HEK293 (cell line): ENCODE measurements at regions not wholly inside any gene's neighbourhood (a gene's known extent, or its start where the extent isn't known, plus 50 kb on each side); places are given as distances from the start of the nearest gene placed in this dataset.

Experiments used
- CTCF ChIA-PET: fragments of 350-600 bp; formaldehyde crosslinking; extraction: SDS; loops from one replicate; lab custom pipeline; 2021; ENCODE audit warnings: antibody characterized with exemption; lab: Yijun Ruan, JAX
- POLR2A ChIA-PET: fragments of 300-600 bp; formaldehyde crosslinking; extraction: SDS; loops from one replicate; lab custom pipeline; 2020; ENCODE audit warnings: antibody characterized with exemption, inconsistent platforms; lab: Yijun Ruan, JAX
- H3K27ac ChIP-seq: fragments of 200-500 bp; sonication (Bioruptor generic); 2 replicates; pipeline ENCODE4 v1.5.1; 2014; ENCODE audit warnings: low read depth, low read length, control low read depth, inconsistent platforms; ENCODE audit errors: extremely low read depth
- H3K36me3 ChIP-seq, 2 experiments: fragments of 200-500 bp in 1 of 2; sonication (Bioruptor generic) in 1 of 2; 1 replicate in 1 of 2; 2 replicates in 1 of 2; pipeline ENCODE4 v1.5.1; 2014 to 2017; ENCODE audit warnings: inconsistent platforms in 2 of 2, low read length in 2 of 2; ENCODE audit not compliant: control insufficient read depth in 2 of 2, insufficient read depth in 1 of 2
- H3K4me1 ChIP-seq: fragments of 200-500 bp; sonication (Bioruptor generic); 2 replicates; pipeline ENCODE4 v1.5.1; 2014; ENCODE audit warnings: mild to moderate bottlenecking, low read length, inconsistent platforms; ENCODE audit not compliant: control insufficient read depth, insufficient read depth
- H3K4me3 ChIP-seq: 2 replicates; pipeline ENCODE4 v1.5.1; 2011; ENCODE audit warnings: low read depth, mild to moderate bottlenecking, control low read depth, low read length, moderate library complexity
- H3K9me3 ChIP-seq: fragments of 200-500 bp; sonication (Bioruptor generic); 2 replicates; pipeline ENCODE4 v1.5.1; 2014; ENCODE audit warnings: low read depth, low read length, inconsistent platforms; ENCODE audit not compliant: control insufficient read depth, insufficient read depth
- FEZF1 ChIP-seq: fragments of 450-650 bp; formaldehyde crosslinking; IDR thresholded peaks from 2 replicates; pipeline ENCODE4 v1.5.1; 2016; ENCODE audit warnings: missing biosample characterization, missing genetic modification characterization
- HOXA7 ChIP-seq: sonication (generic); formaldehyde crosslinking; IDR thresholded peaks from 2 replicates; pipeline ENCODE4 v1.8.1; 2022; ENCODE audit warnings: missing genetic modification reagents, borderline replicate concordance
- OVOL3 ChIP-seq: fragments of 450-650 bp; formaldehyde crosslinking; IDR thresholded peaks from 2 replicates; pipeline ENCODE4 v1.5.1; 2016; ENCODE audit warnings: missing biosample characterization, missing genetic modification characterization
- PRDM6 ChIP-seq: fragments of 450-650 bp; formaldehyde crosslinking; IDR thresholded peaks from 2 replicates; pipeline ENCODE4 v1.5.1; 2017; ENCODE audit warnings: missing biosample characterization, missing genetic modification characterization
- RBAK ChIP-seq: fragments of 450-650 bp; formaldehyde crosslinking; IDR thresholded peaks from 2 replicates; pipeline ENCODE4 v1.5.1; 2016; ENCODE audit warnings: missing biosample characterization, missing genetic modification characterization
- SCRT2 ChIP-seq: fragments of 450-650 bp; formaldehyde crosslinking; IDR thresholded peaks from 2 replicates; pipeline ENCODE4 v1.5.1; 2016; ENCODE audit warnings: missing biosample characterization, missing genetic modification characterization
- ZFP3 ChIP-seq: fragments of 450-650 bp; formaldehyde crosslinking; IDR thresholded peaks from 2 replicates; pipeline ENCODE4 v1.5.1; 2016; ENCODE audit warnings: low read depth, missing biosample characterization, missing genetic modification characterization
- ZNF133 ChIP-seq: fragments of 450-650 bp; formaldehyde crosslinking; IDR thresholded peaks from 2 replicates; pipeline ENCODE4 v1.5.1; 2016; ENCODE audit warnings: missing biosample characterization, missing genetic modification characterization
- ZNF18 ChIP-seq: fragments of 450-650 bp; formaldehyde crosslinking; IDR thresholded peaks from 2 replicates; pipeline ENCODE4 v1.5.1; 2016; ENCODE audit warnings: missing biosample characterization, missing genetic modification characterization
- ZNF221 ChIP-seq: fragments of 450-650 bp; formaldehyde crosslinking; IDR thresholded peaks from 2 replicates; pipeline ENCODE4 v1.5.1; 2017; ENCODE audit warnings: missing biosample characterization, missing genetic modification characterization, borderline replicate concordance
- ZNF266 ChIP-seq: fragments of 450-650 bp; formaldehyde crosslinking; IDR thresholded peaks from 2 replicates; pipeline ENCODE4 v1.5.1; 2016; ENCODE audit warnings: missing biosample characterization, missing genetic modification characterization, low read depth
- ZNF280D ChIP-seq: fragments of 450-650 bp; formaldehyde crosslinking; IDR thresholded peaks from 2 replicates; pipeline ENCODE4 v1.5.1; 2016; ENCODE audit warnings: missing biosample characterization, missing genetic modification characterization
- ZNF292 ChIP-seq: fragments of 450-650 bp; formaldehyde crosslinking; IDR thresholded peaks from 2 replicates; pipeline ENCODE4 v1.5.1; 2016; ENCODE audit warnings: low read depth, missing biosample characterization, missing genetic modification characterization, borderline replicate concordance
- ZNF433 ChIP-seq: fragments of 450-650 bp; formaldehyde crosslinking; IDR thresholded peaks from 2 replicates; pipeline ENCODE4 v1.5.1; 2016; ENCODE audit warnings: missing biosample characterization, missing genetic modification characterization, low read depth
- ZNF501 ChIP-seq: fragments of 450-650 bp; formaldehyde crosslinking; IDR thresholded peaks from 2 replicates; pipeline ENCODE4 v1.5.1; 2016; ENCODE audit warnings: missing biosample characterization, missing genetic modification characterization
- ZNF529 ChIP-seq: fragments of 450-650 bp; formaldehyde crosslinking; IDR thresholded peaks from 2 replicates; pipeline ENCODE4 v1.5.1; 2017; ENCODE audit warnings: missing genetic modification characterization, missing biosample characterization; ENCODE audit not compliant: insufficient replicate concordance
- ZNF558 ChIP-seq: fragments of 450-650 bp; formaldehyde crosslinking; IDR thresholded peaks from 2 replicates; pipeline ENCODE4 v1.5.1; 2016; ENCODE audit warnings: missing biosample characterization, missing genetic modification characterization
- ZNF561 ChIP-seq: fragments of 450-650 bp; IDR thresholded peaks from 2 replicates; pipeline ENCODE4 v1.5.1; 2018; ENCODE audit warnings: missing biosample characterization, missing genetic modification characterization, borderline replicate concordance
- ZNF76 ChIP-seq: fragments of 450-650 bp; formaldehyde crosslinking; IDR thresholded peaks from 2 replicates; pipeline ENCODE4; 2016; ENCODE audit warnings: low read depth, missing biosample characterization, missing genetic modification characterization, borderline replicate concordance
- ZSCAN23 ChIP-seq: fragments of 450-650 bp; formaldehyde crosslinking; IDR thresholded peaks from 2 replicates; pipeline ENCODE4 v1.5.1; 2016; ENCODE audit warnings: missing biosample characterization, missing genetic modification characterization
- ZSCAN5A ChIP-seq: fragments of 450-650 bp; formaldehyde crosslinking; IDR thresholded peaks from 2 replicates; pipeline ENCODE4 v1.5.1; 2016; ENCODE audit warnings: missing biosample characterization, missing genetic modification characterization
- TF ChIP-seq, protein P1 (sequence below): fragments of 450-650 bp; formaldehyde crosslinking; IDR thresholded peaks from 2 replicates; pipeline ENCODE4 v1.5.1; 2016; ENCODE audit warnings: missing biosample characterization, missing genetic modification characterization
- TF ChIP-seq, protein P2 (sequence below): fragments of 450-650 bp; formaldehyde crosslinking; IDR thresholded peaks from 2 replicates; pipeline ENCODE4 v1.5.1; 2017; ENCODE audit warnings: missing biosample characterization, missing genetic modification characterization

GRCh38 chr9:8053501-8053900 lies 253.9 kb upstream of the DMAC1 start (continued):
- TF ChIP-seq ZNF280D (tag by site-specific recombination) (no peak), PRDM6 (no peak), ZNF266 (no peak), ZNF558 (tag by site-specific recombination) (no peak), OVOL3 (tag by site-specific recombination) (no peak), ZNF561 (tag by site-specific recombination) (no peak), ZSCAN5A (tag by site-specific recombination) (no peak), ZNF292 (tag by site-specific recombination) (no peak), ZNF433 (no peak), ZNF18 (tag by site-specific recombination) (no peak), ZNF133 (no peak), SCRT2 (tag by site-specific recombination) (no peak)

- ChIA-PET CTCF (no interaction called here), POLR2A (no interaction called here)
- TF ChIP-seq ZNF76 (tag by site-specific recombination) (no peak), ZFP3 (tag by site-specific recombination) (no peak), ZSCAN23 (tag by site-specific recombination) (no peak), FEZF1 (tag by site-specific recombination) (no peak), ZNF501 (tag by site-specific recombination) (no peak), HOXA7 (CRISPR knock-in tag) (no peak), ZNF529 (tag by site-specific recombination) (no peak), ZNF292 (tag by site-specific recombination) (no peak), ZNF221 (tag by site-specific recombination) (no peak), RBAK (tag by site-specific recombination) (no peak)
- TF ChIP-seq, protein P1, sequence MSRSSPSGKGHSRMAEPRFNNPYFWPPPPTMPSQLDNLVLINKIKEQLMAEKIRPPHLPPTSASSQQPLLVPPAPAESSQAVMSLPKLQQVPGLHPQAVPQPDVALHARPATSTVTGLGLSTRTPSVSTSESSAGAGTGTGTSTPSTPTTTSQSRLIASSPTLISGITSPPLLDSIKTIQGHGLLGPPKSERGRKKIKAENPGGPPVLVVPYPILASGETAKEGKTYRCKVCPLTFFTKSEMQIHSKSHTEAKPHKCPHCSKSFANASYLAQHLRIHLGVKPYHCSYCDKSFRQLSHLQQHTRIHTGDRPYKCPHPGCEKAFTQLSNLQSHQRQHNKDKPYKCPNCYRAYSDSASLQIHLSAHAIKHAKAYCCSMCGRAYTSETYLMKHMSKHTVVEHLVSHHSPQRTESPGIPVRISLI (tag by site-specific recombination): no peak
- TF ChIP-seq, protein P2, sequence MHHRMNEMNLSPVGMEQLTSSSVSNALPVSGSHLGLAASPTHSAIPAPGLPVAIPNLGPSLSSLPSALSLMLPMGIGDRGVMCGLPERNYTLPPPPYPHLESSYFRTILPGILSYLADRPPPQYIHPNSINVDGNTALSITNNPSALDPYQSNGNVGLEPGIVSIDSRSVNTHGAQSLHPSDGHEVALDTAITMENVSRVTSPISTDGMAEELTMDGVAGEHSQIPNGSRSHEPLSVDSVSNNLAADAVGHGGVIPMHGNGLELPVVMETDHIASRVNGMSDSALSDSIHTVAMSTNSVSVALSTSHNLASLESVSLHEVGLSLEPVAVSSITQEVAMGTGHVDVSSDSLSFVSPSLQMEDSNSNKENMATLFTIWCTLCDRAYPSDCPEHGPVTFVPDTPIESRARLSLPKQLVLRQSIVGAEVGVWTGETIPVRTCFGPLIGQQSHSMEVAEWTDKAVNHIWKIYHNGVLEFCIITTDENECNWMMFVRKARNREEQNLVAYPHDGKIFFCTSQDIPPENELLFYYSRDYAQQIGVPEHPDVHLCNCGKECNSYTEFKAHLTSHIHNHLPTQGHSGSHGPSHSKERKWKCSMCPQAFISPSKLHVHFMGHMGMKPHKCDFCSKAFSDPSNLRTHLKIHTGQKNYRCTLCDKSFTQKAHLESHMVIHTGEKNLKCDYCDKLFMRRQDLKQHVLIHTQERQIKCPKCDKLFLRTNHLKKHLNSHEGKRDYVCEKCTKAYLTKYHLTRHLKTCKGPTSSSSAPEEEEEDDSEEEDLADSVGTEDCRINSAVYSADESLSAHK (tag by site-specific recombination): no peak
- no peaks in the 10 kb centered on the region for H3K36me3 ChIP-seq
- H3K9me3 ChIP-seq: no peaks in the 10 kb centered on the region
- H3K4me1 ChIP-seq: no peaks in the 10 kb centered on the region
- no peak overlapping the region for H3K4me3 ChIP-seq
- no peak overlapping the region for H3K27ac ChIP-seq
These were observed 253.4 kb upstream of the DMAC1 start for GRCh38 chr9:8052991-8053390.
